Lower leg skin (tissue), 3 donors: ENCODE measurements at regions not wholly inside any gene's neighbourhood (a gene's known extent, or its start where the extent isn't known, plus 50 kb on each side); places are given as distances from the start of the nearest gene placed in this dataset.

Source experiments
- CTCF ChIP-seq, 3 donors: fragments of 450-650 bp; IDR thresholded peaks; one replicate each; pipeline ENCODE4 v1.5.1; 2016; ENCODE audit warnings: antibody characterized with exemption in 3 of 3, mild to moderate bottlenecking in 3 of 3, moderate library complexity in 2 of 3
- POLR2A ChIP-seq, 2 donors: fragments of 450-650 bp; IDR thresholded peaks; one replicate each; pipeline ENCODE4 v1.6.1; 2016 to 2017; ENCODE audit warnings: antibody characterized with exemption in 2 of 2, mild to moderate bottlenecking in 1 of 2, moderate library complexity in 1 of 2

DNA sequence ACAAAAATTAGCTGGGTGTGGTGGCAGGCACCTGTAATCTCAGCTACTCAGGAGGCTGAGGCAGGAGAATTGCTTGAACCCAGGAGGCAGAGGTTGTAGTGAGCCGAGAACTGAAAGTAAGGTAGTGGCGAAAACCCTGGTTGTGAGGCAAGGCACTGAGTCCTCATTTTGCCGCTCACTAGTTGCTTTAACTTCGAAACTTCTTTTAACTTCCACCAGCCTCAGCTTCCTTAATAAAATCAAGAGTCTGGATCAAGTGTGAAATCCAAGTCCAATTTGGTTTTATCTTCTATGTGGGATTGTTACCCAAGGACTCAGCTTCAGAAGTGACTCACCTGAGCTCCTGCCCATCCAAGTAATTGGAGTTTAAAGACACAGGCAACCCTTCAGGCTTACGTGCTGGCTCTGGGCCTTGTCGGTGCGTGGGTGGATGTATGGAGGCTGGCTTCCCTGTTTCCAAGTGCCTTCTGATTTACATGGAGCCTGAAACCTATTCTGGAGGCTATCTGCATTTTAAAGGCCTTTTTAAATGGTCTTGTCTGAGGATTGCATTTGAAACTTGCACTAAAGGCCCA lies 374.2 kb upstream of the ID2 start:
- TF ChIP-seq CTCF (IDR thresholded peaks at IDR 0.05) (no peak), POLR2A (IDR thresholded peaks at IDR 0.05) (no peak)
